H1 (cell line): ENCODE measurements at regions not wholly inside any gene's neighbourhood (a gene's known extent, or its start where the extent isn't known, plus 50 kb on each side); places are given as distances from the start of the nearest gene placed in this dataset.

ENCODE experiments used
- CTCF ChIA-PET: fragments of 300-600 bp; sonication (Branson Sonifier 250); formaldehyde crosslinking; loops from one replicate; lab custom pipeline; 2021; ENCODE audit not compliant: partially characterized antibody; lab: Charles Lee
- POLR2A ChIA-PET: fragments of 300-600 bp; sonication (Branson Sonifier 250); formaldehyde crosslinking; loops from one replicate; lab custom pipeline; 2021; ENCODE audit warnings: inconsistent platforms; ENCODE audit not compliant: partially characterized antibody; lab: Charles Lee
- DNase-seq, 2 experiments: peaks; one replicate each; pipeline versions ENCODE4 v3.0.0 to v3.0.0-alpha.2; 2010 to 2022; ENCODE audit warnings: low spot score in 2 of 2, low read depth in 1 of 2, mixed read lengths in 1 of 2
- FAIRE-seq: peaks from 2 replicates; lab custom pipeline; 2011; peaks lifted over from hg19 to GRCh38; lab: Jason Lieb, UNC
- H2AFZ ChIP-seq: 2 replicates; pipeline ENCODE4 v1.8.1; 2012; ENCODE audit warnings: low read length, inconsistent platforms
- H2AK5ac ChIP-seq: 2 replicates; pipeline ENCODE4 v1.6.1; 2013; ENCODE audit warnings: low read depth, low read length
- H2BK120ac ChIP-seq: replicated peaks from 2 replicates; pipeline ENCODE3; 2013; ENCODE audit warnings: low read depth, low read length, inconsistent platforms
- H2BK12ac ChIP-seq: 2 replicates; pipeline ENCODE4 v1.6.1; 2013; ENCODE audit warnings: low read depth, low read length
- H2BK15ac ChIP-seq: 2 replicates; pipeline ENCODE4 v1.6.1; 2013; ENCODE audit warnings: low read length
- H2BK20ac ChIP-seq: 2 replicates; pipeline ENCODE4 v1.6.1; 2013; ENCODE audit warnings: low read length
- H2BK5ac ChIP-seq: 2 replicates; pipeline ENCODE4 v1.6.1; 2013; ENCODE audit warnings: low read depth, low read length
- H3K14ac ChIP-seq: 2 replicates; pipeline ENCODE4 v1.6.1; 2013; ENCODE audit warnings: inconsistent platforms; ENCODE audit not compliant: insufficient read length
- H3K18ac ChIP-seq: 2 replicates; pipeline ENCODE4 v1.6.1; 2013; ENCODE audit warnings: low read length; ENCODE audit errors: extremely low read depth
- H3K23ac ChIP-seq: 2 replicates; pipeline ENCODE4 v1.6.1; 2013; ENCODE audit warnings: inconsistent platforms; ENCODE audit not compliant: insufficient read length
- H3K23me2 ChIP-seq: 2 replicates; pipeline ENCODE4 v1.6.1; 2013; ENCODE audit warnings: low read depth, low read length
- H3K27ac ChIP-seq: 2 replicates; pipeline ENCODE4 v1.6.1; 2011; ENCODE audit warnings: low read depth, low read length, inconsistent platforms
- H3K27me3 ChIP-seq, 4 experiments: replicated peaks in 1 of 4; 1 replicate in 1 of 4; 2 replicates in 3 of 4; pipeline versions ENCODE4 v1.6.1 to v1.8.1; 2011 to 2013; ENCODE audit warnings: low read length in 3 of 4, mild to moderate bottlenecking in 3 of 4, inconsistent platforms in 2 of 4, mixed read lengths in 2 of 4, moderate library complexity in 1 of 4; ENCODE audit not compliant: control insufficient read depth in 3 of 4, insufficient read depth in 3 of 4; ENCODE audit errors: extremely low read depth in 1 of 4
- H3K36me3 ChIP-seq, 4 experiments: 2 replicates each; pipeline versions ENCODE4 v1.6.1 to v1.8.1; 2011 to 2013; ENCODE audit warnings: mild to moderate bottlenecking in 4 of 4, low read length in 3 of 4, moderate library complexity in 2 of 4, control low read depth in 1 of 4, inconsistent platforms in 1 of 4; ENCODE audit not compliant: insufficient read depth in 4 of 4, control insufficient read depth in 2 of 4
- H3K4ac ChIP-seq: replicated peaks from 2 replicates; pipeline ENCODE3; 2013; ENCODE audit warnings: low read length, low read depth, mixed read lengths, inconsistent platforms; ENCODE audit not compliant: insufficient read length
- H3K4me1 ChIP-seq, 4 experiments: replicated peaks in 1 of 4; 1 replicate in 1 of 4; 2 replicates in 3 of 4; pipeline versions ENCODE4 v1.6.1 to v1.8.1; 2011 to 2013; ENCODE audit warnings: low read length in 3 of 4, inconsistent platforms in 2 of 4, mixed read lengths in 1 of 4; ENCODE audit not compliant: insufficient read depth in 4 of 4, control insufficient read depth in 3 of 4
- H3K4me2 ChIP-seq, 2 experiments: 2 replicates each; pipeline versions ENCODE4 v1.6.1 to v1.8.1; 2011 to 2013; ENCODE audit warnings: low read depth in 2 of 2, low read length in 2 of 2, control low read depth in 1 of 2, inconsistent platforms in 1 of 2, mild to moderate bottlenecking in 1 of 2; ENCODE audit not compliant: insufficient read depth in 1 of 2
- H3K4me3 ChIP-seq, 4 experiments: fragments of 200-600, 300-600 bp in 1 of 4; sonication (generic), shearing (Covaris generic), sonication (Bioruptor Twin) in 1 of 4; 2 replicates each; pipeline versions ENCODE4 v1.5.1 to v1.8.1; 2011 to 2016; ENCODE audit warnings: low read length in 4 of 4, low read depth in 3 of 4, control low read depth in 2 of 4, inconsistent platforms in 2 of 4, mild to moderate bottlenecking in 2 of 4, mixed read lengths in 1 of 4, moderate library complexity in 1 of 4; ENCODE audit not compliant: insufficient read depth in 2 of 4; ENCODE audit errors: extremely low read depth in 1 of 4
- H3K56ac ChIP-seq: replicated peaks from 2 replicates; pipeline ENCODE3; 2013; ENCODE audit warnings: low read depth, mild to moderate bottlenecking, mixed read lengths, low read length, inconsistent platforms; ENCODE audit not compliant: insufficient read length
- H3K79me1 ChIP-seq: 2 replicates; pipeline ENCODE4 v1.6.1; 2013; ENCODE audit warnings: low read depth, low read length, control low read depth
- H3K79me2 ChIP-seq, 2 experiments: 2 replicates each; pipeline versions ENCODE4 v1.6.1 to v1.8.1; 2012 to 2013; ENCODE audit warnings: low read length in 2 of 2, mild to moderate bottlenecking in 2 of 2, inconsistent platforms in 1 of 2; ENCODE audit not compliant: insufficient read depth in 2 of 2, control insufficient read depth in 1 of 2
- H3K9ac ChIP-seq, 4 experiments: replicated peaks in 1 of 4; 1 replicate in 1 of 4; 2 replicates in 3 of 4; pipeline versions ENCODE4 v1.6.1 to v1.8.1; 2011 to 2013; ENCODE audit warnings: low read depth in 3 of 4, low read length in 3 of 4, control low read depth in 2 of 4, mild to moderate bottlenecking in 2 of 4, moderate library complexity in 2 of 4, inconsistent platforms in 1 of 4; ENCODE audit errors: extremely low read depth in 1 of 4
- H3K9me3 ChIP-seq, 2 experiments: 2 replicates each; pipeline versions ENCODE4 v1.6.1 to v1.8.1; 2012 to 2013; ENCODE audit warnings: mild to moderate bottlenecking in 2 of 2, moderate library complexity in 2 of 2, control low read depth in 1 of 2, inconsistent platforms in 1 of 2, low read depth in 1 of 2, low read length in 1 of 2, mixed read lengths in 1 of 2; ENCODE audit not compliant: insufficient read depth in 2 of 2
- H4K20me1 ChIP-seq, 2 experiments: replicated peaks in 1 of 2; 2 replicates each; pipeline versions ENCODE3 to v1.8.1; 2011 to 2013; ENCODE audit warnings: inconsistent platforms in 2 of 2, low read length in 2 of 2, mild to moderate bottlenecking in 1 of 2; ENCODE audit not compliant: insufficient read depth in 2 of 2, control insufficient read depth in 1 of 2
- H4K5ac ChIP-seq: 2 replicates; pipeline ENCODE4 v1.6.1; 2013; ENCODE audit warnings: low read length, low read depth, mixed read lengths, inconsistent platforms; ENCODE audit not compliant: insufficient read length
- H4K8ac ChIP-seq: 2 replicates; pipeline ENCODE4 v1.8.0; 2013; ENCODE audit warnings: mild to moderate bottlenecking, moderate library complexity, low read length, inconsistent platforms; ENCODE audit not compliant: insufficient read depth; ENCODE audit errors: extremely low read depth
- H4K91ac ChIP-seq: replicated peaks from 2 replicates; pipeline ENCODE3; 2013; ENCODE audit warnings: low read length, mixed read lengths, inconsistent platforms; ENCODE audit not compliant: insufficient read length
- CTCF ChIP-seq, 3 experiments: IDR thresholded peaks; 1 replicate in 2 of 3; 2 replicates in 1 of 3; pipeline versions ENCODE4 v1.5.1 to v1.6.1; 2011; ENCODE audit warnings: low read length in 3 of 3, mild to moderate bottlenecking in 3 of 3, inconsistent platforms in 2 of 3, low read depth in 1 of 3, moderate library complexity in 1 of 3; ENCODE audit not compliant: insufficient read depth in 1 of 3; ENCODE audit errors: control extremely low read depth in 1 of 3
- POLR2AphosphoS5 ChIP-seq: IDR thresholded peaks from 2 replicates; pipeline ENCODE4 v1.6.1; 2011; ENCODE audit warnings: low read depth, low read length
- RAD21 ChIP-seq, 2 experiments: IDR thresholded peaks in 1 of 2; conservative IDR thresholded peaks in 1 of 2; 2 replicates each; pipeline ENCODE4 v1.6.1; 2011; ENCODE audit warnings: low read depth in 2 of 2, low read length in 2 of 2, improper control_type of control experiment in 1 of 2, inconsistent platforms in 1 of 2, mild to moderate bottlenecking in 1 of 2, moderate library complexity in 1 of 2
- WGBS, 2 experiments: shearing (Covaris generic) in 1 of 2; methylation state at CpG; one replicate each; pipeline versions ENCODE4 v1.1.6 to v1.1.7; 2013 to 2015; ENCODE audit warnings: low lambda C conversion rate in 2 of 2, mixed read lengths in 2 of 2, inconsistent platforms in 1 of 2, low coverage in 1 of 2, missing lambda C conversion rate in 1 of 2; ENCODE audit not compliant: insufficient replicate concordance in 2 of 2, insufficient coverage in 1 of 2, insufficient read length in 1 of 2; ENCODE audit errors: extremely low coverage in 1 of 2, missing lambda C conversion rate in 1 of 2; 5-methylcytosine and 5-hydroxymethylcytosine counted together

- no peak overlapping the region for H3K23ac ChIP-seq
- no peaks in the 10 kb centered on the region for H3K36me3 ChIP-seq
- H3K4me2 ChIP-seq: no peak overlapping the region
- H2BK15ac ChIP-seq: no peak overlapping the region
- no peak overlapping the region for H4K5ac ChIP-seq
- H2BK120ac ChIP-seq: no peak overlapping the region
- no peaks in the 10 kb centered on the region for H3K9me3 ChIP-seq
- no peaks in the 10 kb centered on the region for H3K27me3 ChIP-seq
- FAIRE-seq: peak; percentile 72
- no peak overlapping the region for H2AK5ac ChIP-seq
- ChIA-PET POLR2A (no interaction called here), CTCF (interaction anchor here (0.5 to 7.3 kb wide), 15 partner anchors 10 to 855 kb away, joined by 3 to 51 read pairs (median 3); no protein-coding TSS in a partner anchor)
- no peak overlapping the region for H3K14ac ChIP-seq
- H4K20me1 ChIP-seq: no peaks in the 10 kb centered on the region
- no peak overlapping the region for H3K4me3 ChIP-seq
- H3K18ac ChIP-seq: 0 out of 2 replicates have a peak overlapping the region, but pooled peaks have one; percentile 1
- DNase-seq: peak in 1 of 2 experiments; percentile 49
- WGBS, 2 experiments: 50% methylated on average over 9 of the region's 9 CpGs; no CpG with 5 or more reads in 1 of the 2 experiments
- no peak overlapping the region for H2BK12ac ChIP-seq
- no peak overlapping the region for H3K27ac ChIP-seq
- H3K56ac ChIP-seq: no peak overlapping the region
- H3K4me1 ChIP-seq: no peaks in the 10 kb centered on the region
- peak; percentile 51 to 63 for TF ChIP-seq RAD21 (IDR thresholded peaks at IDR 0.05 in 1 of 2, conservative IDR thresholded peaks at IDR 0.05 in 1 of 2; ENCODE audit: low read depth in 2 of 2, low read length in 2 of 2)
- peak; percentile 60 to 82 (median 62) for TF ChIP-seq CTCF (IDR thresholded peaks at IDR 0.05; ENCODE audit: control extremely low read depth in 1 of 3, insufficient read depth in 1 of 3, low read depth in 1 of 3, low read length in 3 of 3)
- TF ChIP-seq POLR2AphosphoS5: no peak
- TF ChIP-seq, all 59 proteins: peak for 2
- Histone ChIP-seq H2BK20ac (no peak overlapping the region), H3K79me2 (no peaks in the 10 kb centered on the region), H2BK5ac (no peak overlapping the region), H3K4ac (no peak overlapping the region), H3K9ac (no peak overlapping the region), H4K8ac (peak overlapping the region; percentile 62; the same call in 1 of the 2 replicates), H3K23me2 (no peaks in the 10 kb centered on the region), H4K91ac (no peak overlapping the region), H3K79me1 (no peaks in the 10 kb centered on the region), H2AFZ (peak overlapping the region; percentile 89)
Measured at GRCh38 chr12:14111230-14111865, 129.9 kb upstream of the GRIN2B start.
